Lower lobe of right lung (tissue), 2 donors: ENCODE measurements at regions not wholly inside any gene's neighbourhood (a gene's known extent, or its start where the extent isn't known, plus 50 kb on each side); places are given as distances from the start of the nearest gene placed in this dataset.

ENCODE experiments used
- ATAC-seq, 2 donors: fragments of 200-7000 bp; cut with Tn5 transposase; one replicate each; pipeline ENCODE4 v1.9.1; 2020 to 2022; ENCODE audit warnings: mild to moderate bottlenecking in 2 of 2, moderate library complexity in 2 of 2
- DNase-seq: peaks from one replicate; pipeline ENCODE4 v3.0.0-alpha.2; 2020
- H3K27ac ChIP-seq: fragments of 200-600 bp; one replicate; pipeline ENCODE4 v1.8.0; 2022
- H3K27me3 ChIP-seq: fragments of 200-600 bp; one replicate; pipeline ENCODE4 v1.8.0; 2022; ENCODE audit warnings: low read depth
- H3K36me3 ChIP-seq: fragments of 200-600 bp; one replicate; pipeline ENCODE4 v1.8.0; 2022; ENCODE audit warnings: mild to moderate bottlenecking
- H3K4me1 ChIP-seq: fragments of 200-600 bp; one replicate; pipeline ENCODE4 v1.8.0; 2022
- H3K4me3 ChIP-seq: fragments of 200-600 bp; one replicate; pipeline ENCODE4 v1.8.0; 2022; ENCODE audit warnings: mild to moderate bottlenecking
- H3K9me3 ChIP-seq: fragments of 200-600 bp; one replicate; pipeline ENCODE4 v1.8.0; 2022
- CTCF ChIP-seq: fragments of 200-600 bp; IDR thresholded peaks from one replicate; pipeline ENCODE4 v1.8.0; 2022; ENCODE audit warnings: antibody characterized with exemption, mild to moderate bottlenecking
- intact Hi-C: fragments of 100-400 bp; cut with DNase I; formaldehyde crosslinking; loops from one replicate; pipeline ENCODE4 v1.11.0; 2022
- donor health status: DM: no; HTN: yes; CAD: no; lungs with severe emphysema.

- DNase-seq (no peak), ATAC-seq (no peak)
- no peaks in the 10 kb centered on the region for H3K36me3 ChIP-seq
- intact Hi-C loops: no loop called here
- H3K4me1 ChIP-seq: no peaks in the 10 kb centered on the region
- no peak overlapping the region for H3K4me3 ChIP-seq
- peaks cover 5% of the 10 kb centered on the region for H3K9me3 ChIP-seq
- no peak for TF ChIP-seq CTCF
- peaks cover 54% of the 10 kb centered on the region for H3K27me3 ChIP-seq
- H3K27ac ChIP-seq: no peak overlapping the region
These were observed 148.2 kb downstream of the PTPRU start for GRCh38 chr1:29384496-29385015.

- Histone ChIP-seq H3K27me3 (peaks cover 47% of the 10 kb centered on the region), H3K4me1 (no peaks in the 10 kb centered on the region), H3K36me3 (no peaks in the 10 kb centered on the region), H3K4me3 (no peak overlapping the region), H3K27ac (no peak overlapping the region), H3K9me3 (peaks cover 12% of the 10 kb centered on the region)
- no peak for TF ChIP-seq CTCF
- intact Hi-C loops: no loop called here
- ATAC-seq: no peak
- no peak for DNase-seq
These were observed 147.5 kb downstream of the PTPRU start for GRCh38 chr1:29383746-29384371.

GRCh38 chr1:29382851-29383745 lies 146.8 kb downstream of the PTPRU start:
- TF ChIP-seq CTCF: no peak
- DNase-seq (no peak), ATAC-seq (no peak)
- no peak overlapping the region for H3K4me3 ChIP-seq
- intact Hi-C loops: no loop called here
- no peaks in the 10 kb centered on the region for H3K4me1 ChIP-seq
- no peaks in the 10 kb centered on the region for H3K36me3 ChIP-seq
- H3K9me3 ChIP-seq: peaks cover 20% of the 10 kb centered on the region
- no peak overlapping the region for H3K27ac ChIP-seq
- H3K27me3 ChIP-seq: peaks cover 45% of the 10 kb centered on the region

GRCh38 chr1:29381426-29381825 lies 145.1 kb downstream of the PTPRU start:
- no peak for TF ChIP-seq CTCF
- DNase-seq: no peak
- H3K4me3 ChIP-seq: no peak overlapping the region
- no peaks in the 10 kb centered on the region for H3K4me1 ChIP-seq
- no peak for ATAC-seq
- H3K36me3 ChIP-seq: no peaks in the 10 kb centered on the region
- H3K27me3 ChIP-seq: peaks cover 39% of the 10 kb centered on the region
- peaks cover 25% of the 10 kb centered on the region for H3K9me3 ChIP-seq
- intact Hi-C loops: no loop called here
- H3K27ac ChIP-seq: no peak overlapping the region

- Histone ChIP-seq H3K36me3 (no peaks in the 10 kb centered on the region), H3K27me3 (peaks cover 31% of the 10 kb centered on the region), H3K9me3 (peaks cover 25% of the 10 kb centered on the region), H3K27ac (no peak overlapping the region), H3K4me1 (no peaks in the 10 kb centered on the region), H3K4me3 (no peak overlapping the region)
- ATAC-seq (no peak), DNase-seq (no peak)
- no peak for TF ChIP-seq CTCF
- intact Hi-C loops: no loop called here
These were observed 144.2 kb downstream of the PTPRU start for GRCh38 chr1:29380532-29380931.
